Myocyte (in vitro differentiated cells): ENCODE measurements at regions not wholly inside any gene's neighbourhood (a gene's known extent, or its start where the extent isn't known, plus 50 kb on each side); places are given as distances from the start of the nearest gene placed in this dataset.
"Not testable (repeated sequence)": the region's sequence is repeated elsewhere in the genome, so short reads cannot be mapped to it uniquely, and the experiment has no call there.

Experiments
- DNase-seq: peaks from one replicate; pipeline ENCODE4 v3.0.0-alpha.2; 2012; ENCODE audit warnings: low read depth

DNA sequence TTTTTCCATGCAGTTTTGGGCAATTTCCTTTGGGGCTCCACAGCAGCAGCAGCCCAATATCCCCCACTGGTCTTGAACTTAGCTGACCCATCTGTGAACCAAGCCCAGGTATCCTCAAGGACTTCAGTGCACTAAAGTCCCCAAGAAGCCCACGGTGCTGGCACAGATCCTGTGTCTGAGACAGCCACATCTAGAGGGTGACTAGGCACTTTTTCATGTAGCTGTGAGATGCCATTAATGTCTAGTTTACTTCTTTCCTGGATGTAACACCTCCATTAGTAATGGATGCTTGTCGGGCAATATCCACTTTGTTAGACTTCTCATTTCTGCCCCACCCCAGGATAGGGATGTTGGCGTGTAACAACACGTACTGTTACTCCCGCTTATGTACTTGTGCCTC, 117.9 kb downstream of the GPCPD1 start:
- DNase-seq = no peak

DNA sequence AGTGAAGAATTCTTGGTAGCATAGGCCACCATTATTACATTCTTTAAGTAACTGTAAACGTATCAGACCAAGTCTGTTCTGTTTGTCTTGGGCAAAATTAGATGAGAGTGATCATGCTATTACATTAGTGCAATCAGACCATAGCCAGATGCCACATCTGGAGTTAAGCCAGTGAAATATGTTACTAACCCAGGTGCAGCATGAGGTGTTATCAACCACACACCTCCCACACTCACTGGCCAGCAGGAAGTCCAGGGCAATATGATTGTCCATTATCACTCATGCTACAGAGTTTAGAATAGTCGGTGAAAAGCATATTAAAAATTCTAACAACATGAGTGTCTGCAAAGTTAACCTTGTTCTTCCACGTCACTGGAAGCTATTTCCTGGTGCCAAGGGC, 119.4 kb downstream of the GPCPD1 start:
- no peak for DNase-seq

DNA sequence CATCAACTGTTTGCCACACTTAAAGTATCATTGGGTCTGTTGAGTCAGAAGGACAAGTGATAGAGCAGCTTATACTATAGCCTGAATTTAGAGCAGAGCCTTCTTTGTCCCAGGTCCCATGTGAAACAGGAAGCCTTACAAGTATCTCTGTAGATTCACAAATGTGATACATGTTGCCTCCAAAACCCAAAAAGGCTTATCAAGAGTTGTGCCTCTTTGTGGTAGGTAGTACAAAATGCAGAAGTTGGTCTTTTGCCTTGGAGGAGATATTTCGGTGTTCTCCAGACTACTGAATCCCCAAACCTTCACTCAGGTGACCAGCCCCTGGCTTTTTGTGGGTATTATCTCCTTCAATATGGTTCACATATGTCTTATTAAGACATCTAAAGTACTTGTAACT, 121.2 kb downstream of the GPCPD1 start:
- no peak for DNase-seq

DNA sequence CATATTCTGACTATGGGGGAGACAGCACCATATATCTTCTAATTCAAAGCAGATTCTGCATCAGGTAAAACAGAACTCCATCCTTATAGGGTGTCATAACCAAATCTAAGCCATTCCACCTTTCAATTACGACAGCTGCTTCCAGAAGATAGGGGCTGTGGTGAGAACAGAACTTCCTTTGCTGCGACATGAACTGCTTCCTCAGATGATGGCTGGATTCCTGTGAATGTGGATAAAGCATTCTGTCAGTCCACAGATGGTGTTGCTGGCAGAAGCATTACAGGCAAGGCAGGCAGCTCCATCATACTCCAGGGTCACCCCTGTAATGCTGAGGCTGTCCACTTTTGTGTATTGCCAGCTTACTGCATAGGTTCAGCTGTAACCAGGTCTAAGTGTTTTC, 122.0 kb downstream of the GPCPD1 start:
- no peak for DNase-seq

DNA sequence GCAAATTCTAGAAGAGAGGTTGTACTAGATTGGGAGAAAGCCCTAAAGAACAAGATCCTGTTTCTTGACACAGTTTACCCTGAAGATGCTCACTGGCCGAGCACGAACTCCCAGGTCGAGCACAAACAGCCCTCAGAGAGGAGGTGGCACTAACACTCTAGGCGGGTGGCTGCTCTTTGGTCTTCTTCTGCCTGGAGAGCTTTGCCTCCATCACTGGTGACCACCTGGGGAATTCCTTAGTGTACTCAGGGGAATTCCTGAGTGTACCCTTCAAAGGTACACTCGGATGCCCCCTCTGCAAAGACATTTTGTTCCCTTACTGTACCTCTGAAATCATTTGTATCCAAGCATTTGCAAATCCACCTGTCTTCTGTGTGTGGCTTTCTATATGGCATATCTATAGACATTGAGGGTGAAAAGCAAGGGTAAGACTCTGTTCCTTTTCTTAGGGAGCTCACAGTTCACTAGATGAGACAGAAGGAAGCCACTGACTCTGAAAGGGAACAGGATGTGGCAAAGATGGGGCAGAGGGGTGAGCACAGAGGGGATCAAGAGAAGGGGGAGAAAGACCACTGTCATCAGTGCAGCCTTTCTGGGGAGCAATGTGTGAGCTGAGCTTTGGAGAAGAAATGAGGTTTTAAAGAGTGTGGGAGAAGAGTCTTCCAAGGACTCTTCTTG, 124.3 kb downstream of the GPCPD1 start:
- DNase-seq = no peak

DNA sequence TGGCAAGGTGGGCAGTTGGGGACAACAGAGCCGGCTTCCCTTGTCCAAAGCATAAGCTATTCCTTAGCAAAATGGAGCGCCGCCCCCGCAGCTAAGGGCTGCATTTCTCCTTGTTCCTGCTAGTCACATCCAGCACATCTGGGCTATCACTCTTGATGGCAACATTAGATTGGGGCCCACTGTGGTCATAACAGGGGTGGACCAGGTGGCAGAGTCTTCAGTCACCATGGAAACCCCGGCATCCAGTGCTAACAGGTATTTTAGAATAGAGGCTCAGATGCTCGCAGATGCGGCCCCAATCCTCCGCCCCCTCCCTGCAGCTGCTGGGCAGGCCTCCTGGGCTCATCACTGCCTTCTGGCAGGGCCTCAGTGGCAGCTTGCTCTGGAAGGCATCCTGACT, 125.9 kb downstream of the GPCPD1 start:
- DNase-seq = no peak

DNA sequence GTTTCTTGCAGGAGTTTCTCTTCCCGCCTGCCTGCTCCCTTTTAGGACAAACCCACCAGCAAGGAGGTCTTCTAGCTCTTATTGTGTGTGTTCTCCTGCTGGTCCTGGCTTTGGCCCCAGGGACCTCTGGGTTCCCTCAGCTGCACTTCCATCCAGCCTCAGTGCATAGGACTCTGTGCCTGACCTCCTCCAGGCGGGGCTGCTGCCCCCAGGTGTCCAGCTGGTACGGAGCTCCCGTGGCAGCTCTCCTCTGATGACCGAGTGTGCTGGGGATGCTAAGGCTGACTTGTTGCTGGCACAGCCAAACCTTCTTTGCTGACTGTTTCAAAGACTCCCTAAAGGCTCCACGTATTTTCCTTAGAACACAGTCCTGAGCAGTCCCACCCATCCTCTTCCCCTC, 126.5 kb downstream of the GPCPD1 start:
- DNase-seq = no peak

DNA sequence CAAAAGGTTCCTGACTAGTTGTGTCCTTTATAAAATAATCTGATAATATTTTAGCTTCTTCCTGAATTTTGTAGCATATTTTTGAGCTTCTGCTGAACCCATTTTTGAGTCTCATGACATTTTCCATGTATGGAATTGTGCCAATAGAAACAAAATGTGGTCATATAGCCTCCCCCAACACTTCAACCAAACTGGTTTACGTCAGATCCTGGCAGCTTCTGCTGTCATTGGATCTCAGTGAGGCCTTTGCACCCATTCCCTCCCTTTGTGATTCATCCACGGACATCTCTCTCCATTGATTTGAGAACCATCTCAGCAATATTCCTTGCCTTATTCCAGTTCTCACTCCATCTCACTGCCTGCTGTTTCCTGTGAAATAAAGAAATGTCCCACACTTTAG, 128.0 kb downstream of the GPCPD1 start:
- no peak for DNase-seq

DNA sequence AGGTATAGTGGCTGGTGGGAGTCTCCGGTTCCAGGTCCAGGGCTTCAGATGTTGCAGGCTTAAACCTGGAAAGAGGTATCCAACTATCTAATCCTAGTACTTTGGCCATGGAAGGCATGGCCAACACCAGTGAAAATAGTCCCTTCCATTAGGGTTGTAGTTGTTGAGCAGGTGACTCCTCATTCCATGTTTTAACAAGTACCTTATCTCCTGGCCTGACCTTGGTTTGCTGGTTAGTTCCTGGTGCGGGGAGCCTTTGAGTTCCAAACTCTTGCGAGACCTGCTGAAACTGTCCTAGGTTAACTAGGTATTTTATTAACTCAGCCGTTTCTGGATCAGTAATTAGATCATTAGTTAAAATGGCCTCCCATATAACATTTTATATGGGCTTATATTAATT, 128.9 kb downstream of the GPCPD1 start:
- DNase-seq = no peak

DNA sequence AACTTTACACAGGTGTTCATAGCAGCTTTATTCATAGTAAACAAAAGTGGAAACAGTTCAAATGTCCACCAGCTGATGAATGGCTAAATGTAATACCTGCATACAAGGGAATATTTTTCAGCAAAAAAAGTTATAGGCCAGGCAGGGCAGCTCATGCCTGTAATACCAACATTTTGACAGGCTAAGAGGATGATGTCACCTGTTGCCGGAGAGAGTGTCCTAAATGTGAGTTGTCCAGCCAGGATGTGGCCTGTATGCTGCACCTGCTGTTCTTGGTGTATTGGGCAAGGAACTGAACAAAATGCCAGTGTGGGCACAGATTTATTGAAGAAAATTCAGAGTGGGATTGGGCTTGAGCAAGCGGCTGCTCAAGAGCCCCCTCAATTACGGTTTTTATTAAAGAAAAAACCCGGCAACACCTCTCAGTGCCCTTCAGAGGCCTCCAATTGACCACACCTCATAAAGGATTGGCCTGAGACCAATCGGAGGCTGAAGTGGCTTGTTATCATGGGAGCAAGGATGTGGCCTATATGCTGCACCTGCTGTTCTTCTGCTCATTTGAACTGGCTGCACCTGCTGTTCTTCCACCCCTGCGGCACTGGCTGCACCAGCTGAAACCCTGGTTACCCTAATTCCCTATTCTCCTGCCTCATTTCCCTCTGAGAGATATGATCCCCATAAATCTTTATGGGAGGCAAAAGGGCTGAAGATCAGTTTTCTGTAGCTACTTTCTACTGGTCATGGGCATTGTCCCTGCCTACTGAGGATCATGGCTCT, 129.8 kb downstream of the GPCPD1 start:
- peak; percentile 69 for DNase-seq

DNA sequence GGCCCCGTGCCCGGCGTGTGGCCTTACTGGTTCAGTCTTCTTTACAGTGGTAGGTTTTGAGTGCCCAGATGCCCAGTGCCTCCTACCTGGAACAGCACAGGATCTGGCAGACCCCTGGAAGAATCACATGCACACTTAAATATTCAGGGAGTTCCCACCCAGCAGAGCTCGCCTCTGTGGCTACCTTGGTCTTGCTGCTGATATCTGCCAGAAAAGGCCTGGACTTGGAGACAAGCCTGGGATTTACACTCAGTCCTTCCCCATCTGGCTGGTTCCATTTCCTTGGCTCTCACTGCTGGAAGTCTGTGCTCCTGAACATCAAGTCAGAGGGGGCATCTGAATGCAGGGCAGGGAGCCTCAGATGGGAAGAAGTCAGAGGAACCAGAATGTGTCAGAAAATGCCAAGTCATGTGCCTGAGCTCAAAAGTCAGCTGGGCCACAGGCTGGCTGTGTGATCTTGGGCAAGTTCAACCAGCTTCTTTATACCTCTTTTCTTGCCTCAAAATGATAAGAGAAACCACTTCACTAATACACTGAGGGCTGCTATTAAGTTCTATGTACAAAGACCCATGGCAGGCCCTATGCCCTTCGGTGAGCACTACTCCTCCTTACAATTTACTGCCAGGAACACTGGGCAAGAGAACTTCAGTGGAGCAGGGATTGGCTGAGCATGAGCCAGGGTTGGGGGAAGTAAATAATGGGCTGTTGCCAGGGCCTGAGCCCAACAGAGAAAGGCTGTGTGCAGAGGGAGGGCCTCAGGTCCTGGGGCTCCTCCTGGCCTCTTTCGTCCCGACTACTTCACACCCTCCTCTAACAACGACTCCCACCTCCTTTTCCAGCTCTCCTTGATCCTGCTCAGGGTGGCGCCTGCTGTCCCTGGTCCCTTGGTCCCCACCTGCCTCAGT, 135.9 kb downstream of the GPCPD1 start:
- DNase-seq = no peak

DNA sequence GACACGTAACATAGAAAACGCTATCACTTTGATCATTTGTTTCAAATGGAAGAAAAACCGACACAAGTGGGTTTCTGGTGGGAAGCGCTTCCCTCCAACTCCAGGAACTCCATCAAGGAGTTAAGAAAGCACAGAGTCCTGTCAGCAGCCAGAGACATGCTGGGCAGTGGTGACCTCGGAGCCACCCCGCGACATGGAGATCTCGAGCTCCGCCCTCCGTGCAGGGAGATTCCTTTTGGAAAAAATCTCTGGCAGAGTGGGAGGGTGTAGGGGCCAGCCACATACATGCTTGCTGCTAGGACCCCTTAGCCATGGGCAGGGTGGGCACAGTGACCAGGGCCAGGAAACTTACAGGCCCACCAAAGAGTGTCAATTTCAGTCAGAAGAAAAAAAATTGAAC, 138.9 kb downstream of the GPCPD1 start:
- not testable (repeated sequence) for DNase-seq

DNA sequence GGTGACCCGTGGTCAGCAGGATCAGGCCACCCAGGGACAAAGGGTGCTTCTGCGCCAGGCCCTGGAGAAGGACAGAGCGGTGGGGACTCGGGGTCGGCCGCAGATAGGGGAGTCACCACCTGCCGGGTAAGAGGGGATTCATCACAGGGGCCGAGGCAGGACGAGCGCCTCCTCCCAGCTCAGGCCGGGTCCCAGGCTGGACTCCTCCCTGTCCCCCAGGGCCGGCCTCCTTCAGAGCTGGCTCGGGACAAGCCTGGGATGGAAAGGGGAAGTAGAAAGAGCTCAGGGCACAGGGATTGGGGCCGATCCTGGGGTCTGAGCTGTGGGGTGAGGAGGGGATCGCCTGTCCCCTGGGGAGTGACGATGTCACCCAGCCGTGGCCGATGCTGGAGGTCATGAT, 139.4 kb downstream of the GPCPD1 start:
- no peak for DNase-seq

DNA sequence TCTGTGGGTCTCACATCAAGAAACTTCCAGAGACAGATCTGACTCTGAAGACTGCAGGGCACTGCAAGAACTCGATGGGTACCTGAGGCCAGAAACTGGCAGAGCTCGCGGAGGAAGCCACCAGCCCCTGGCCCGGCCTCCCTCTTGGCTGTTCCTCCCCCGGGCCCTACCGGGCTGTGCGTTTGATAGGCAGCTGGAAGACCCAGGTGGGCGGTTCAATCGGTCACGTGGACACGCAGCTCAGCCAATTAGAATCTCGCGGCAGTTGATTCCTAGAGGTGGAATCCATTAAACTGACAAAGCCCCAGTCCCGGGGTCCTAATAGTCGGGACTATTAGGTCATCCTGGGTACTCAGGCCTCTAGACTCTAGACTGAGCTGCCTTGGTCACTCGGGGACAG, 139.9 kb downstream of the GPCPD1 start:
- DNase-seq = no peak

DNA sequence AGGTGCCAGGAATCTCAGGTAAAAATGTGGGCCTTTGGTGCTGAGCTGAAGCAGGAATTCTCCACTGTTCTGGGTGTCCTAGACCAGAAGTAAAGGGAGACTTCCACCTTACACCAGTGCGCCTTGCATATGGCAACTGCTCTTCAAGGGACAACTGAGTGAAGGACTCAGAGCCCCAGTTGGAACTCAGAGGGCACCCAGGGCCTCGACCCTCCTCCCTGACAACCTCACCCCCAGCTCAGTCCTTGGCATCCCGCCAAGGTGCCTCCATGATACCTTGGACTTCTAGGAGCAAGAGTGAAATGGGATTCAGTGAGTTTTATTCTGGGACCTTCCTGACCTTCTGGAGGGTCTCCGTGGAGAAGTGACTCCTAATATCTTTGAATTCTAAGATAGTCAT, 140.3 kb downstream of the GPCPD1 start:
- no peak for DNase-seq

DNA sequence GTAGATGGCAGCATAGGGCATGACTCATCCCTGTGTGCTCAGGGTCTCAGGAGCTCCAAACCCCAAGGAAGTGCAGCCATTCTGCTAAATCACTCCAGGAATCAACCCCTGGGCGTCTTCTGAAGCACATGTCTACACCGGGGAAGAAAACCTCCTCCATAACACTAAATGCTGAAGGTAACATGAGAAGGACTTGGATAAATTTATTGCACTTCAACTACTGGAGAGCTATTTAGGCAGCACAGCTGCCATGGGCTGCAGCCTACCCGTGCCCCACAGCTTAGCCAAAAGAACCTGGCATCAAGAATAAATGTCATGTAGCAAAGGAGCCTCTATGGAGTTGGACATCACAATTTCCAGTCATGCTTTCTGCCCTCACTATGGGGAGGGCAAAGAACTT, 141.7 kb downstream of the GPCPD1 start:
- DNase-seq = peak; percentile 20

DNA sequence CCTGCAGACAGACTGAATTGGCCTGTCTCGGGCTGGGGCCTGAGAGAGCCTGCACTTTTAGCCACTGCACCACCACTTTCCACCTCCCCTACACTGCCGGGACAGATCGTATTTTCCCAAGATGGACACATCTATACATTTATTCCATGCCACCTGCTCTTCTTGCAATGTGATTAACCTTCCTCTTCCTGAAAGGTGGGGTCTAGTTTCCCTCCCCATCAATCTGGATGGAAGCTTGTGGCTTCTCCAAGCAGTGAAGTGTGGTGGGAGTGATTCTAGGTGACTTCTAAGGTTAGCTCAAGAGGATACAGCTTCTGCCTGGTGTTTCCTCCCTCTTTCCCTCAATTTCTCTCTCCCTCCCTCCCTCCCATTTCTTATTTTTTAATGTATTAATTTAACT, 143.7 kb downstream of the GPCPD1 start:
- DNase-seq = no peak

DNA sequence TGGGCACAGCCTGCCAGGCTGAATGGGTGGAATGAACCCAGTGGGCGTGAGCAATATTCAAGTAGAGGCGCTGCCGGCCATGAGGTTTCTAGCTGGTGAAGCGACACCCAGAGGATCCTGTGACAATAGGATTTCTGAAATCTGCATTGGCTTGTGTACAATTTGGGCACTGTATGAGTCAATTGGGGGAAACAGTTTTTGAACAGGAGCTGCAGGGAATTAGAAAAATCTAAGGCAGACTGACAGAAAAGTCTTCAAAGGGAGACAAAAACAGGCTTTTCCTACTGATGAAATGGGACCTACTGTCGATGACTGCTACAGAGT, 145.2 kb downstream of the GPCPD1 start:
- no peak for DNase-seq

DNA sequence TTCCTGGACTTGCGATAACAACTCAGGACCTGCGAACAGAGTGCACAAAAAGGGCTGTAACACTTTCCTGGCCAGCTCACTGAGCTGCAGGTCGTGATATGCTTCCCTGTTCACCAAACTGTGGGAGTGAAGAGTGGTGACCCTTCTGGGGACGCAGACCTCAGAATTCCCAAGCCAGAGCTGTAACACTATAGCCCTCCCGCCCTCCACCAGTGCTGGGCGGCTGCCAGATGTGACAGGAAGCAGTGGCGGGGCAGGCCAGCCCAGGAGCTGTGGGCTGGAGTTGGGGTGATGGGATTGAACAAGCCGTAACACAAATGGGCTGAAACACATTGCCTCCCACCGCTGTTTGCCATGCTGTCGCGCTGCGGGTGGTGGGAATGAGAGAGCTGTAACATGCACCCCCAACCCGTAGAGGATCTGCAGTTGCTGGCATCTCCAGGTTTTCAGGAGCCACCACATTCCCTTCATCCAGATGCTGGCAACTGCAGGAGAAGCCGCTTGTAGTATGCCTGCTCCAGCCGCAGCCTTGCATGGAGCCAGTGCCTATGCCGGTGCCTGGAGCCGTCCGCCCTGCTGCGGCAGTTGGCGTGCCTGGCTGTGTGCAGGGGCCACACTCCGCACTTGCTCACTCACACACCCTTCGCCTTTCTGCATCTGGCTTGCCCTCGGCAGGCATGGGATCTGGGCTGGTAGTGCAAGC, 145.8 kb downstream of the GPCPD1 start:
- DNase-seq = no peak

DNA sequence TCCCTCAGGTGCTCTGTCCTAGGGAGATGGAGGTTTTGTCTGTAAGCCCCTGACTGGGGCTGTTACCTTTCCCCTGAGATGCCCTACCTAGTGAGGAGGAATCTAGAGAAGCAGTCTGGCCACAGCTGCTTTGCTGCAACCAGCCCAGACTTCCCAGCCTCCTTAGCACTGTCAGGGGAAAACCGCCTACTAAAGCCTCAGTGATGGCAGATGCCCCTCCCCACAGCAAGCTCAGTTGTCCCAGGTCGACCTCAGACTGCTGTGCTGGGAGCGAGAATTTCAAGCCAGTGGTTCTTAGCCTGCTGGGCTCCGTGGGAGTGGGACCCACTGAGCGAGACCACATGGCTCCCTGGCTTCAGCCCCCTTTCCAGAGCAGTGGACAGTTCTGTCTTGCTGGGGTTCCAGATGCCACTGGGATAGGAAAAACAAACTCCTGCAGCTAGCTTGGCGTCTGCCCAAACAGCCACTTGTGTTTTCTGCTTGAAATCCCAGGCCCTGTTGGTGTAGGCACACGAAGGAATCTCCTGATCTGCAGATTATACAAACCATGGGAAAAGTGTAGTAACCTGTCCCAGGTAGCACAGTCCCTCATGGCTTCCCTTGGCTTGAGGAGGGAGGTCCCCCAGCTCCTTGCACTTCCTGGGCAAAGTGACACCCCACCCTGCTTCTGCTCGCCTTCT, 146.4 kb upstream of the PROKR2 start:
- DNase-seq = no peak

DNA sequence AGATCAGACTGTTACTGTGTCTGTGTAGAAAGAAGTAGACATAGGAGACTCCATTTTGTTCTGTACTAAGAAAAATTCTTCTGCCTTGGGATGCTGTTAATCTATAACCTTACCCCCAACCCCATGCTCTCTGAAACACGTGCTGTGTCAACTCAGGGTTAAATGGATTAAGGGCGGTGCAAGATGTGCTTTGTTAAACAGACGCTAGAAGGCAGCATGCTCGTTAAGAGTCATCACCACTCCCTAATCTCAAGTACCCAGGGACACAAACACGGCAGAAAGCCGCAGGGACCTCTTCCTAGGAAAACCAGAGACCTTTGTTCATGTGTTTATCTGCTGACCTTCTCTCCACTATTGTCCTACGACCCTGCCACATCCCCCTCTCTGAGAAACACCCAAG, 137.0 kb upstream of the PROKR2 start:
- not testable (repeated sequence) for DNase-seq
